ENCODE measurements at regions not wholly inside any gene's neighbourhood (a gene's known extent, or its start where the extent isn't known, plus 50 kb on each side); places are given as distances from the start of the nearest gene placed in this dataset.

GRCh38 chr22:49413551-49413950 is 414.1 kb downstream of the BRD1 start:
- H3K4me3 ChIP-seq (ENCODE audit: low read length in 2 of 2): no peak overlapping the region
- peaks cover 5 to 7% of the 10 kb centered on the region in 2 donors for H3K27me3 ChIP-seq (ENCODE audit: control insufficient read depth in 1 of 2, insufficient read depth in 2 of 2, low read length in 2 of 2)
- no peaks in the 10 kb centered on the region for H3K36me3 ChIP-seq (ENCODE audit: control insufficient read depth in 2 of 2, insufficient read depth in 2 of 2, low read length in 2 of 2)
- no peaks in the 10 kb centered on the region for H3K4me1 ChIP-seq (ENCODE audit: control insufficient read depth, insufficient read depth, low read length)
- H3K27ac ChIP-seq (ENCODE audit: low read length): no peak overlapping the region
- H3K9me3 ChIP-seq (ENCODE audit: control insufficient read depth in 2 of 2, low read length in 2 of 2): peaks cover 0 to 7% of the 10 kb centered on the region in 2 donors
- no peak overlapping the region for H3K9ac ChIP-seq (ENCODE audit: low read length in 2 of 2)

- no peak overlapping the region for H3K4me3 ChIP-seq (ENCODE audit: low read length in 2 of 2)
- H3K9me3 ChIP-seq (ENCODE audit: control insufficient read depth in 2 of 2, low read length in 2 of 2): peaks cover 0 to 6% of the 10 kb centered on the region in 2 donors
- H3K27me3 ChIP-seq (ENCODE audit: control insufficient read depth in 1 of 2, insufficient read depth in 2 of 2, low read length in 2 of 2): peaks cover 5 to 7% of the 10 kb centered on the region in 2 donors
- no peaks in the 10 kb centered on the region for H3K4me1 ChIP-seq (ENCODE audit: control insufficient read depth, insufficient read depth, low read length)
- H3K9ac ChIP-seq (ENCODE audit: low read length in 2 of 2): no peak overlapping the region
- no peak overlapping the region for H3K27ac ChIP-seq (ENCODE audit: low read length)
- no peaks in the 10 kb centered on the region for H3K36me3 ChIP-seq (ENCODE audit: control insufficient read depth in 2 of 2, insufficient read depth in 2 of 2, low read length in 2 of 2)
Measured at GRCh38 chr22:49413146-49413545, 414.5 kb downstream of the BRD1 start.

GRCh38 chr22:49412236-49412635 is 415.4 kb downstream of the BRD1 start:
- H3K4me1 ChIP-seq (ENCODE audit: control insufficient read depth, insufficient read depth, low read length): no peaks in the 10 kb centered on the region
- peaks cover 5 to 7% of the 10 kb centered on the region in 2 donors for H3K27me3 ChIP-seq (ENCODE audit: control insufficient read depth in 1 of 2, insufficient read depth in 2 of 2, low read length in 2 of 2)
- H3K36me3 ChIP-seq (ENCODE audit: control insufficient read depth in 2 of 2, insufficient read depth in 2 of 2, low read length in 2 of 2): no peaks in the 10 kb centered on the region
- H3K9me3 ChIP-seq (ENCODE audit: control insufficient read depth in 2 of 2, low read length in 2 of 2): peaks cover 0 to 6% of the 10 kb centered on the region in 2 donors
- H3K9ac ChIP-seq (ENCODE audit: low read length in 2 of 2): no peak overlapping the region
- H3K4me3 ChIP-seq (ENCODE audit: low read length in 2 of 2): no peak overlapping the region
- no peak overlapping the region for H3K27ac ChIP-seq (ENCODE audit: low read length)

GRCh38 chr22:49411236-49411635 is 416.4 kb downstream of the BRD1 start:
- H3K27ac ChIP-seq (ENCODE audit: low read length): no peak overlapping the region
- H3K4me3 ChIP-seq (ENCODE audit: low read length in 2 of 2): no peak overlapping the region
- peaks cover 4 to 9% of the 10 kb centered on the region in 2 donors for H3K27me3 ChIP-seq (ENCODE audit: control insufficient read depth in 1 of 2, insufficient read depth in 2 of 2, low read length in 2 of 2)
- no peaks in the 10 kb centered on the region for H3K4me1 ChIP-seq (ENCODE audit: control insufficient read depth, insufficient read depth, low read length)
- H3K9me3 ChIP-seq (ENCODE audit: control insufficient read depth in 2 of 2, low read length in 2 of 2): peaks cover 0 to 6% of the 10 kb centered on the region in 2 donors
- no peaks in the 10 kb centered on the region for H3K36me3 ChIP-seq (ENCODE audit: control insufficient read depth in 2 of 2, insufficient read depth in 2 of 2, low read length in 2 of 2)
- no peak overlapping the region for H3K9ac ChIP-seq (ENCODE audit: low read length in 2 of 2)

GRCh38 chr22:49408102-49408836 is 419.4 kb downstream of the BRD1 start:
- H3K4me1 ChIP-seq (ENCODE audit: control insufficient read depth, insufficient read depth, low read length): no peaks in the 10 kb centered on the region
- peaks cover 0 to 6% of the 10 kb centered on the region in 2 donors for H3K9me3 ChIP-seq (ENCODE audit: control insufficient read depth in 2 of 2, low read length in 2 of 2)
- H3K9ac ChIP-seq (ENCODE audit: low read length in 2 of 2): no peak overlapping the region
- no peaks in the 10 kb centered on the region for H3K36me3 ChIP-seq (ENCODE audit: control insufficient read depth in 2 of 2, insufficient read depth in 2 of 2, low read length in 2 of 2)
- no peak overlapping the region for H3K27ac ChIP-seq (ENCODE audit: low read length)
- H3K27me3 ChIP-seq (ENCODE audit: control insufficient read depth in 1 of 2, insufficient read depth in 2 of 2, low read length in 2 of 2): peaks cover 4 to 6% of the 10 kb centered on the region in 2 donors
- H3K4me3 ChIP-seq (ENCODE audit: low read length in 2 of 2): no peak overlapping the region

- H3K27me3 ChIP-seq (ENCODE audit: control insufficient read depth in 1 of 2, insufficient read depth in 2 of 2, low read length in 2 of 2): peaks cover 0 to 6% of the 10 kb centered on the region in 2 donors
- no peak overlapping the region for H3K4me3 ChIP-seq (ENCODE audit: low read length in 2 of 2)
- H3K9me3 ChIP-seq (ENCODE audit: control insufficient read depth in 2 of 2, low read length in 2 of 2): peaks cover 0 to 6% of the 10 kb centered on the region in 2 donors
- H3K4me1 ChIP-seq (ENCODE audit: control insufficient read depth, insufficient read depth, low read length): no peaks in the 10 kb centered on the region
- no peak overlapping the region for H3K27ac ChIP-seq (ENCODE audit: low read length)
- no peak overlapping the region for H3K9ac ChIP-seq (ENCODE audit: low read length in 2 of 2)
- no peaks in the 10 kb centered on the region for H3K36me3 ChIP-seq (ENCODE audit: control insufficient read depth in 2 of 2, insufficient read depth in 2 of 2, low read length in 2 of 2)
Measured at GRCh38 chr22:49406879-49407587, 420.6 kb downstream of the BRD1 start.

- Histone ChIP-seq H3K4me1 (ENCODE audit: control insufficient read depth, insufficient read depth, low read length) (no peaks in the 10 kb centered on the region), H3K36me3 (ENCODE audit: control insufficient read depth in 2 of 2, insufficient read depth in 2 of 2, low read length in 2 of 2) (no peaks in the 10 kb centered on the region), H3K4me3 (ENCODE audit: low read length in 2 of 2) (no peak overlapping the region), H3K9me3 (ENCODE audit: control insufficient read depth in 2 of 2, low read length in 2 of 2) (peaks cover 0 to 6% of the 10 kb centered on the region in 2 donors), H3K27ac (ENCODE audit: low read length) (no peak overlapping the region), H3K27me3 (ENCODE audit: control insufficient read depth in 1 of 2, insufficient read depth in 2 of 2, low read length in 2 of 2) (peaks cover 2 to 4% of the 10 kb centered on the region in 2 donors), H3K9ac (ENCODE audit: low read length in 2 of 2) (no peak overlapping the region)
Measured at GRCh38 chr22:49406047-49406650, 421.5 kb downstream of the BRD1 start.

- no peaks in the 10 kb centered on the region for H3K36me3 ChIP-seq (ENCODE audit: control insufficient read depth in 2 of 2, insufficient read depth in 2 of 2, low read length in 2 of 2)
- peaks cover 3 to 4% of the 10 kb centered on the region in 2 donors for H3K27me3 ChIP-seq (ENCODE audit: control insufficient read depth in 1 of 2, insufficient read depth in 2 of 2, low read length in 2 of 2)
- H3K4me1 ChIP-seq (ENCODE audit: control insufficient read depth, insufficient read depth, low read length): no peaks in the 10 kb centered on the region
- H3K27ac ChIP-seq (ENCODE audit: low read length): no peak overlapping the region
- H3K9me3 ChIP-seq (ENCODE audit: control insufficient read depth in 2 of 2, low read length in 2 of 2): peaks cover 0 to 6% of the 10 kb centered on the region in 2 donors
- no peak overlapping the region for H3K4me3 ChIP-seq (ENCODE audit: low read length in 2 of 2)
- H3K9ac ChIP-seq (ENCODE audit: low read length in 2 of 2): no peak overlapping the region
Measured at GRCh38 chr22:49405590-49405989, 422.1 kb downstream of the BRD1 start.

GRCh38 chr22:49404576-49405241 is 423.0 kb downstream of the BRD1 start:
- Histone ChIP-seq H3K4me1 (ENCODE audit: control insufficient read depth, insufficient read depth, low read length) (no peaks in the 10 kb centered on the region), H3K36me3 (ENCODE audit: control insufficient read depth in 2 of 2, insufficient read depth in 2 of 2, low read length in 2 of 2) (no peaks in the 10 kb centered on the region), H3K4me3 (ENCODE audit: low read length in 2 of 2) (no peak overlapping the region), H3K9me3 (ENCODE audit: control insufficient read depth in 2 of 2, low read length in 2 of 2) (peaks cover 0 to 3% of the 10 kb centered on the region in 2 donors), H3K9ac (ENCODE audit: low read length in 2 of 2) (no peak overlapping the region), H3K27ac (ENCODE audit: low read length) (no peak overlapping the region), H3K27me3 (ENCODE audit: control insufficient read depth in 1 of 2, insufficient read depth in 2 of 2, low read length in 2 of 2) (peaks cover 3 to 6% of the 10 kb centered on the region in 2 donors)

GRCh38 chr22:49404020-49404419 is 423.7 kb downstream of the BRD1 start:
- no peak overlapping the region for H3K4me3 ChIP-seq (ENCODE audit: low read length in 2 of 2)
- H3K27me3 ChIP-seq (ENCODE audit: control insufficient read depth in 1 of 2, insufficient read depth in 2 of 2, low read length in 2 of 2): peaks cover 3 to 6% of the 10 kb centered on the region in 2 donors
- H3K27ac ChIP-seq (ENCODE audit: low read length): no peak overlapping the region
- no peaks in the 10 kb centered on the region for H3K4me1 ChIP-seq (ENCODE audit: control insufficient read depth, insufficient read depth, low read length)
- no peaks in the 10 kb centered on the region for H3K36me3 ChIP-seq (ENCODE audit: control insufficient read depth in 2 of 2, insufficient read depth in 2 of 2, low read length in 2 of 2)
- H3K9ac ChIP-seq (ENCODE audit: low read length in 2 of 2): no peak overlapping the region
- H3K9me3 ChIP-seq (ENCODE audit: control insufficient read depth in 2 of 2, low read length in 2 of 2): no peaks in the 10 kb centered on the region

All from stomach smooth muscle (tissue), 2 donors.